NCI-H748 treated with DMSO at 0.1 percent for 48 hours (cell line): ENCODE measurements at regions not wholly inside any gene's neighbourhood (a gene's known extent, or its start where the extent isn't known, plus 50 kb on each side); places are given as distances from the start of the nearest gene placed in this dataset.

Experiments
- DNase-seq: peaks from one replicate; lab custom pipeline; 2025; lab: John Stamatoyannopoulos, UW

DNA sequence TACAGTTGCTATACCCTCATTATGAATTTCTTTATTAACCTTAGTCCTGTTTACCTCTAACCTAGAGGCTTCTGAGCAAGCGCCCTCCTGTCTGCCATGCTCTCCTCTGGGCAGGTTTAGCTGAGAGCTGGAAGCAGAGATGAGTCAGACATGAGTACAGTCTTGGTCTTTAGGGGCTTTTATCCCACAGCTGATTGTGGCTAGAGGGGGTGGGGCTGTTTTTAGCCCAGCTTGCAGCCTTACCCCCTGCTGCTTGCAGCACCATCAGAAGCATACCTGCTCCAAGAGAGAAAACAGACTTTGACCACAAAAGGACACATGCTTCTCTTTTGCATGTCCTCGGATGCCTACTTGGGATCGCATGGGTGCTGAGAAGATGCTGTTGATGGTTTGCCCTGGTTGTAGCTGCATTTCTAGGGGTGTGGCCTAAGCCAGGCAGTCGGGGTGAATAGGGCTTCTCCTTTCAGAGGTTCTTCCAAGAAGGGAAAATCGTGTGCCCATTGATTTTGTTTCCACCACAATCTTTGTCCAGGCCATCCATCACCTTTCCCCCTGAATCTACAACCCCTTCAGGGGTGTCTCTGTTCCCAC lies 115.0 kb upstream of the LGALSL start:
- DNase-seq = no peak

DNA sequence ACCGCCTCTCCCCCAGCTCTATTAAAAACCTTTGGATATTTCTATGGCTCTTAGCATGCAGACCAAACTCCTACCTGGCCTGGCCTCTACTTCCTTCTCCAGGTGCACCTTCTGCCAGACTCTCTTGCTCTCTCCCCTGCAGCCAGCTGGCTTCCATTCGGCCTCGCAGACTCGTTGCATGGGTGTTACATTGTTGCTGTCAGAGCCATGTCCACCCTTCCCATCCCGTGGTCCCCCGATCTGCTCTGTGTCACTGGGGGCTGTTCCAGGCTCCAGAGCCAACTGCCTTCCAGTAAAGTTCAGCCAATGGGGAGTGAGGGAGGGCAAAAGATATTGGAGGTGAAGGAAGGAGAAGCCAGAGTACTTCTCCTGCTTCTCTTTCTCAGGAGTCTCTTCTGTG lies 112.5 kb upstream of the LGALSL start:
- DNase-seq = no peak

DNA sequence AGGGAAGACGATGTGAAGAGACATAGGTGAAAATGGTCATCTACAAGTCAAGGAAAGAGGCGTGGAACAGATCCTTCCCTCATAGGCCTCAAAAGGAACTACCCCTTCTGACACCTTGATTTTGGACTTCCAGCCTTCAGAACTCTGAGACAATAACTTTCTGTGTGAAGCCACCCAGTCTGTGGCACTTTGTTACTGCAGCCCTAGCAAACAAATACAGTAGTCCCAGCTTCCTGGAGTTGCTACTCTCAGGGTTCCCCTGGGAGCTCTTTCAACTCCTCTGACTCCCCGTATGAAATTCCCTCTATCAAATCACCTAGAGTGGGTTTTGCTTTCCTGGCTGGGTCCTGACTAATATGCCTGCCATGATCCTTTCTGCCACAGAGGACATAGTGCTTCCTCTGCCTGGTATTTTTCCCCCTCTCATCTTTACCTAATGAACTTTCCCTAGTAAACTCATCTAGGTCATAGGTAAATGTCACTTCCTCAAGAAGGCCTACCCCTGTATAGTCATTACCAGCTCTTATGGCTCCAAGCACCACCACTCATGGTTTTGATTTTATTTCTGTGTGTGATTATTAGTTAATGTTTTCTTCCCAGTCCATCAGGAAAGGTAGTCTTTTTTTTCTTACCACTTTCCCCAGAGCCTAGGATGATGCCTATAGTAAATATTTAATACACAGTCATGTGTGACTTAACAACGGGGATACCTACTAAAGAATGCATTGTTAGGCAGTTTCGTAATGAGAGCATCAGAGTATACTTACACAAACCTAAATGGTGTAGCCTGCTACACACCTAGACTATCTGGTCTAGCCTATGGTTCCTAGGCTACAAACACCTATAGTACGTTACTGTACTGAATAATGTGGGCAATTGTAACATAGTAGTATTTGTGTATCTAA lies 111.5 kb upstream of the LGALSL start:
- no peak for DNase-seq

DNA sequence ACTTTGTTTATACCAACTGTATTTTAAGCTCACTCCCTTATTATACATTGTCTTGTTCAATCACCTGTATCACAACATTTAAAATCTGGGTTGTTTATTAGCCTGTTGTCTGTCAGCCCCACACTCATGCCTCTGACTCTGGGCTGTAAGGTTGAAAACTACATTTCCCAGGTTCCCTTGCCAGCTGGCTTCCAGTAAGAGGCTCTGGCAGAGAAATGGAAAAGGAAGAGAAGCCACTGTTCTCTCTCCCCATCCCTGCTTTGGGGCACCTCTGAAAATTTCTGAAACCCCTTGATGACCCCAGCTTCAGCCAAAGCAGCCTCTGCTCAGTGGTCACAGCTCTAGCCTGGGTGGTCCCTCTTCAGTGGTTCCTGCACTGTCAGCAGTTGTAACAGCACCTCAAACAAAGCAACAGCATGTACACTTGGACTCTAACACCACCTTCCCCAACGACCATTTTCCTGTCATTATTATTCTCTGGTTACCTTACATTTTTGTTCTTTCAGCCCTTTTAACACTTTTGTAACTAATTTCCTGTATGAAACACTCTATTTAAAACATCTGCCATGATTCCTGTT lies 108.9 kb upstream of the LGALSL start:
- no peak for DNase-seq

DNA sequence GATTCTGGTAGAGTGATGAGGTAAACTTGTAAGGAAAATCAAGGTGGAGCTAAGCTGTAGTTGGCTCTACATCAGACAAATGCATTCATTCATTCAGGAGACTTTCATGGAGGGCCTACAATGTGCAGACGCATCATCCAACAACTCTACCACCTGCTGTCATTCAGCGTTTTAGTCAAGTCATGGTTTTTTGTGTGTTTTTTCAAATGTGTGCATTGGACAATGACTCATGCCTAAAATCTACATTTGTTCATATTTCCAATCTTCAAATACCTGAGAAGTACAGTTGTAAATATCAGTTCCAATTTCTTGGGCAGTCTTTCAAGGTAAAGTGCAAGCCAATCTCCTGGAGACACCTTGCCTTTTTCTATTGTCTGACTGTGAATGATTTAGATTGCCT lies 108.0 kb upstream of the LGALSL start:
- DNase-seq = no peak

DNA sequence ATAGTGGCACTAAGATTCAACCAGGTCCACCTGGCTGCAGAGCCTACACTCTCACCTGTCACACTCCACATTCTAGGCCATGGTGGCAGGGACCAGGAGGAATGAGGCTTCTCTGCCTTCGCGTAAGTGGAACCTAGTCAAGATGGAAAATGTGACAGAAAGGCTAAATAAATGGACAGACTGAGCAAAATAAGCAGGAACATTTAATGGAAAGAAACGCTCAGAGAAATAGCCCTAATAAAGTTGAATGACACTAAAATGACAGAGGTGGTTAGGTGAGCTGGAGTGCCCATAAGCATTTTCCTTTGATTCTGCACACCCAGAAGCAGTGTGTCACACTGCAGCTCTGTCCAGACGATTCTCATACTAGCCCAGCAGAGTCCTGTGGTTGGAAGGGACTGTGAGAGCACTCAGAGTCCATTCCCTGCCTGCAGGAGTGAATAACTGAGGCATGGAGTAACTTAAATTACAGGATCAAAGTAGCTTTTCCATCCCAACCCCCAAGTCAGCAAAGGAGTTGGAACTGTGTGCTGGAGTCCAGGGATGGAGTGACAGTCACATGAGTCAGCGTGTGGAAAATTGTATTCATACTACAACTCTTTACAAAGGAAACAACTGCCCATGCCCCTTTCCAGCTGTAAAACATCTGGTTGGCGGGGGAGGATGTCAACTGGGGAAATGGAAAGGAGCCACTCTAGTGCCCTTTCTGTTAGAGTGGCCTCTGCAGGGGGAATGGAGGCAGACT lies 105.4 kb upstream of the LGALSL start:
- DNase-seq = no peak

DNA sequence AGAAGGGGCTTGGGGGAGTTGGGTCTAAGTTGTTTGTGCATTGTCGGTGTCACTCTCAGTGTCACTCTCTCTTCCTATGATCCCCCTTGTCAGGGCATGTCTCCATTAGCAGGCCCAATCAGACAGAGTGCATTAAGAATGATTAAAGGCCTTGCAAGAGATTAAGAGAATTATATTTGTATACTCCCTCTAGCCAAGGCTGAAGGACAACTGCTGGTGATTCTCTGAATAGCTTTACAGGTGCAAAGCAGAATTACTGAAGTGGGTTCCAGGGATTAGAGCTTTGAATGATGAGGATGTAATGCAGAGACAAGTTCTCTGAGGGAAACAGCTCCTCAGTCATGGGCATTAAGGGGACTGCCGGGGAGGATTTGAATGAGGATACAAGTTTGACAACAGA lies 104.8 kb upstream of the LGALSL start:
- no peak for DNase-seq

DNA sequence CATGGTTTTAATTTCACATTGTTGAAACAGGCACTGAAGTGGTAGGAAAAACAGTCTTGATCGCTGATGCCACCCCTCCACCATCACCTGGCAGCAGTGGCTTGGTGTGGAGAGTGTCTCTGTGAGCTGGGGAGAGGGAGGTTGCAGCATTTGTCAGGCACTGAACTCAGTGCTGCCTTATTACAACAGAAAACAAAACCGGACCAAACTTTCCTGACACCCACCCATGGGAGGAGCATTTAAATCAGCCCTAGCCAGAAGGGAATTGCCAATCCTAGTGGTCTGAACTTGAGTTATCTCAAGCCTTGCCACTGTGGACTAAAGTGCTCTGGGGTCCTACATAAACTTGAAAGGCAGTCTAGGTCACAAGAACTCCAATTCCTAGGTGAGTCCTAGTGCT lies 103.0 kb upstream of the LGALSL start:
- DNase-seq = no peak

DNA sequence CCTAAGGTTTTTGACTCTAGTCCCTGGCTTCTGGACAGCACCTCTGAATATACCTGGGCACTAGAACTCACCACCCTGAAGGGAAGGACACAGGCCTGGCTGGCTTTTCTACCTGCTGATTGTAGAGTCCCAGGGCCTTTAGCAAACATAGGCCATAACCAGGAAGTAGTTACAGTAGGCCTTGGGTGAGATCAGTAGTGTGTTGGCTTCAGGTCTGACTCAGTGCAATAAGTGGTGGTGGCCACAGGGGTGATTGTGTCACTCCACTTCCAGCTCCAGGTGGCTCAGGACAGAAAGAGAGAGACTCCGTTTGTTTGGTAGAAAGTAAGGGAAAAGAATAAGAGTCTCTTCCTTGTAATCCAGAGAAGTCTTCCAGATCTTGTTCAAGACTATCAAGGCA lies 101.7 kb upstream of the LGALSL start:
- DNase-seq = no peak

DNA sequence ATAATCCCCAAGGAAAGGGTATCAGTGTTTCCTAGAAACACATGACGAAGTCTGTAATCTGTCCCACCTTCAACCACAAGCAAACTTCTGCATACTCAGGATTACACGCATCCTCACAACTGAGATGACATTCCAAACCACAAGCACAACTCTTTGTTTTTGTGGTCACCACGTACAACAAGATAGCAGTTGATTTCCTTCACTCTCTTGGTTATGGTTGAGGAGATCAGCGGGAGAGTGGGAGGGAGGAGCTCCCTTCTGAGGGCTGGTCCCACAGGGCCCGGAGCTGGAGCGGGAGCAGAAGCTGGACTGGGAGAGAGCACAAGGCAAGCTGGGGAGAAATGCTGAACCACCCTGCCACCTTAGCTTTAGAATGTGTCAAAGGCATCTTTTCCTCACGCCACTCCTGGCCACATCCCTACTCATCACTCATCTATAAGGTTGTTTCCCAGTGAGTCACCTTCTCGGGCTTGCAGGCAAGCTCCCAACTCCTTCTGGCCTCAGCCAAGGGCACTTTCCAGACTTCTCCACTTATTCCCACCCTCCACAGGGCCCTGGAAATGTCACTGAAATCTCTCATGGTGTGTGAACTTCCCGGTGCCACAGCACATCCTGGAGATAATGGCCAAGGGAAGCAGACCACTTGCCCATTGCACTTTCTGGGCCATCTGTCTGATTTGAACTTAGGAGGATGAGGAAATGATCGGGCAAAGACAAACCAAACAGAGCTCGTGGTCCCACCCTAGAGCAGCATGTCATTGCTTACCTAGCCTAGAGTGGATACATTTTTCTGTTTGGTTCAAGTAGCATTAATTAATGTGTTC lies 98.9 kb upstream of the LGALSL start:
- DNase-seq = no peak

DNA sequence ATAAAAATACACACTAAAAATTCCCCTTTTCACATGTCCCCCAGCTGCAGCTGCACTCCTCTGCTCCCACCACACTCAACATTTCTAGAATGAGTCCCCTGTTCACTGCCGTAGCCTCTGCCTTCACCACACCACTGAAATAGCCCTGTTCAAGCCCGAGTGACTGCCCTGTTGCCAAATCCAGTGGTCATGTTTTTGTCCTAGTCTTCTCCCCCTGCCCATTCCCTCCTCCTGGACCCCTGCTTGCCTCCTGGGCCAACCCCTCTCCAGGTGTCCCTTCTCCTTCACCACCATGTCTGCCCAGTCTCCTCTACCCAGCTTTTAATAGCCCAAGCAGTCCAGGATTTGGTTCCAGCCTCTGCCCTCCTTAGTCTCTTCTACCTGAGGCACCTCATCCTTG lies 97.1 kb upstream of the LGALSL start:
- no peak for DNase-seq

DNA sequence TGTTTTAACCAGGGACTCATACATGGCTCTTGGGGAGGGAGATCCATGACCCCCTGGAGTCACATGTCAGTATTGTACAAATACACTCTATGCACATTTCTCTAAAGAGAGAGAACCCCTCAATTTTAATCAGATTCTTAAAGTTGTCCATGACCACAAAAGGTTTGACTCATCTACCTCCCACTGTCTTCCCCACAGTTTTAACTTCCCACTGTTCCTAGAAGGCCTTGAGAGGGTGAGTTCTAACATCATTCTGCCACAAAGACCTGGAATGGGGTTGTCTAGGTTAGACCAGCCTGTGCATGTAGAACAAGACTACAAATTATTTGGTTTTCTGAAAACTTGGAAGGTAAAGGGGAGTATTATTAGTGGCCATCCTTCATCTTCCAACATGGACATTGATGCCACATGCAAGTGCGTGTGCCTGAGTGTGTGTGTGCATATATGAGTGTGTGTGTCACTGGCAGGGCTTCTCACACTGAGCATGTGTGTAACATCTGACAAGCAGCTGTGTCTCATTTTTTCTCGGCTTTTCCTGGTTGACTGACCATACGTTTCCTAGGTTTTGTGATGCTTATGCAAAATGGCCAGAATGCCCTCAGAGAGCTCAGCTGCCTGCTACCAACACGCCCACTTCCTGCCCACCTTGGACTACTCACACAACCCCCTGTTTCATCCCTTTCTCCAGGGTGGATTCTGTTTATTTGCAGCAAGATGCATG lies 94.6 kb upstream of the LGALSL start:
- DNase-seq = no peak

DNA sequence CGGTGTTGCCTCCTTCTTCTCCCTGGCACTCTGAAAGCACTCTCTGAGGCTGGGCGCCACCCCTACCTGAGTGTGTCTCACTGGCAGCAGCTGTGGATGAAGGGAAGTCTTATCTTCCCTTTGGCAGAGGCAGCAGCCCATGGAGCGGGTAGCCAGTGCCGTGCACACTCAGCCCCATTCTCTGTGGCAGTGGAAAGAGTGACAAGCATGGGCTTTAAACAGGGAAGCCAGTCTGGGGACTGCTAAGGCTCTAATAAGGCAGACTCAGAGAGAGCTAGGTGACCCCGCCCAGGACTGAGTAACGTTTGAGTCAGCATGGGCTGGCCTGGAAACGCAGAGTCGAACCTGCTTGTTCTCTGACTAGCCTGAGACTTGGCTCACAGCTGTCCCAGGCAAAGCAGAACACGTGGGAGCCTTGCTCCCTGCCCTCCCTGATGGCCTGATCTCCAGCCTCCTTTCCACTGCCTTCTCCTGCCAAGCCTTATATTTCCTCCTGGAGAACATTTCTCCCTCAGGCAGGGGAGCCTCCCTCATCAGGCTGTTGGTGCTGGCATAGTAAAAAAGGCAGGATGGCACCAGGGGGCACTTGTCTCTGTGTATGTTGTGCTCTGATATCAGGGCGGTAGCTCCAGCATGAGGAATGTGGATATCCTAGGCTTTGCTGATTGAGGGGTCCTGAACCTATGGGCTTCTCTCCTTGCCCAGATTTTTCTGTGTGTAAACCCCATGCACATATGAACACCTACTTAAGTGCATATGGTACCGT lies 93.9 kb upstream of the LGALSL start:
- no peak for DNase-seq

DNA sequence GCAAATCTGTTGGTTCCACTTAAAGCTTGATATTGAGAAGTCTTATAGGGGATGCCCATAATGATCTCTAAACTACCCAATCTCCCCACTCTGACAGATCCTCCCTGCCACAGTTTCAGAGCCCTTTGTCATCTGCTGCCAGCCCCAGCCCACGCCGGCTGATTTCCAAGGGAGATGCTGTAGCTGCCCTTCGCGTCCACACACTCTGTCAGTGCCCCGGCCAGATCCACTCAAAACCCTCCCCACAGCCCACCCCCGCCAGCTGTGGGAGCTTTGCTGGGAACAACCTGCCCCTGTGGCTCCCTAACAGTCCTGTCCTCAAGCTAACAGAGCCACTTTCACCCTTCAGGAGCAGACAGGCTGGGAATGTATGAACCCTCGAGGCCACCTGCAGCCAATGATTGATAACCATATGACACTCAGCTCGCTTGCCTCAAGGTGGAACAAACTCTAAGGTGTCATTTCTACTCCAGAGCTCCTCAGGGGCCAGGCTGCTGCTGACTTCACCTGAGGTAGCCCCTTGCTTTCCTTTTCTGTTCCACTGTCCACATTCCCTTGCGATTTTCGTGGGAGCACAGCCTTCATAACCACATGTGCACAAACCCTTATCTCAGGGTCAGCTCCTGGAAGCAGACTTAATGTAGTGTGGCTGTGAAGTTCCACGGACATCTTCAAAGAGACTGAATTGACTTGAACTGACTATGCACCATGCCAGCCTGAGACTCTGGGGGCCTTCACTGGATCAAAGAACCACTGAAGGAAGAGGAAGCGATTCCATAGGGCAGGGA lies 92.6 kb upstream of the LGALSL start:
- no peak for DNase-seq

DNA sequence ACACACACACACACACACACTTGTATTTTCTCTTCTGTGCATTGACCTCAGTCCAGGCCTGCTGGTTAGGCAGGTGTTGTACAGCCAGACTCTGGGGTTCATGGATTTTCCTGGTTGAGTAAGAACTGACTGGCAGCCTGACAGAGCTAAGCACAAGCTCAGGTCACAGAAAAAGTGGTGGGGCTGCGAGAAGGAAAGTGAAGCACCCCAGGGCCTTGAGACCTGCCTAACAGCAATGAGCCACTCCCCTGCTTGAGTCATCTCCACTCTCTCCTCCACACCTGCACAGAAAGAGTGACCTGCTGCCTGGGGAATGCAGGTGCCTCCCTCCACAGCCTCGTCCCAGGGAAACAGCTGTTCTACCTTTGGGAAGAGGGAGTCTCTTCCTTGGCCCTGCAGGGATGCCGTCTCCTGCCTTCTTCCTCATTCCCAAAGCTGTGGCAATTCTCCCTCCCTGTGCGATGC lies 91.4 kb upstream of the LGALSL start:
- no peak for DNase-seq

DNA sequence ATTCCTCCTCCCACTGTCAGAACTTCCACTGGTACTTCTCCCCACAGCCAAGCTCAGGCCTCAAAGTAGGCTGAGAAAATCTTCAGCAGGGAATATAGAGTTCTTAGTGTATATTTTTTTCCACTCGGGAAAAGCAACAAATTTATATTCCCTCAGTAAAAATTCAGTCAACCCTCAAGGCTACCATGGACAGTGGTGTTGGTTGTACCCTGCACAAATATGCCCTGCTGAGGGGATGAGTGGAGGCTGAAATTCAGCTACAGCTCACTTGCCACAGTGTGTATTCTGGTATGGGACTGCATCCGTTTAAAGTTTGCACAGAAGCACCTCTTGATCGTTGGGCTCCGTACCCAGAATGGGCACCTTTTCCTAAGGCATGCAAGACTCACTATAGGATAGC lies 90.8 kb upstream of the LGALSL start:
- no peak for DNase-seq

DNA sequence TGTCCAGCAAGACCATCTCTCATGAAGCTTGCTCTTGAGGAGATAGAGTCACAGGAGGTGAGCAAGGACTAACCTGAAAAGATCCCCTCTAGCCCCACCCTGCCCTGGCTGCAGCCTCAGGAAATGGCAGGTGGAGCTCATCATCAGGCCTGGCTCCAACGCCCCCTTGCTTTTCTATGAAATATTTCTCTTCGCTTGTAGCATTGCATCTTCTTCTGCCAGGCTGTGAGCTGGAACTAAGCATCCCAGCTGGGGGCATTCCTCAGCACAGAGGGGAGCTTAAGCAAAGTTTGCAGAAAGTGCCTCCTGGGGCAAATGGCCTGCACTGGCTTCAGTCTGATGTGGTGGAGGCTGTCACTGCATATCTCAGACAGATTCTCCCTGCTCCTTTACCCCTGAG lies 90.1 kb upstream of the LGALSL start:
- no peak for DNase-seq

DNA sequence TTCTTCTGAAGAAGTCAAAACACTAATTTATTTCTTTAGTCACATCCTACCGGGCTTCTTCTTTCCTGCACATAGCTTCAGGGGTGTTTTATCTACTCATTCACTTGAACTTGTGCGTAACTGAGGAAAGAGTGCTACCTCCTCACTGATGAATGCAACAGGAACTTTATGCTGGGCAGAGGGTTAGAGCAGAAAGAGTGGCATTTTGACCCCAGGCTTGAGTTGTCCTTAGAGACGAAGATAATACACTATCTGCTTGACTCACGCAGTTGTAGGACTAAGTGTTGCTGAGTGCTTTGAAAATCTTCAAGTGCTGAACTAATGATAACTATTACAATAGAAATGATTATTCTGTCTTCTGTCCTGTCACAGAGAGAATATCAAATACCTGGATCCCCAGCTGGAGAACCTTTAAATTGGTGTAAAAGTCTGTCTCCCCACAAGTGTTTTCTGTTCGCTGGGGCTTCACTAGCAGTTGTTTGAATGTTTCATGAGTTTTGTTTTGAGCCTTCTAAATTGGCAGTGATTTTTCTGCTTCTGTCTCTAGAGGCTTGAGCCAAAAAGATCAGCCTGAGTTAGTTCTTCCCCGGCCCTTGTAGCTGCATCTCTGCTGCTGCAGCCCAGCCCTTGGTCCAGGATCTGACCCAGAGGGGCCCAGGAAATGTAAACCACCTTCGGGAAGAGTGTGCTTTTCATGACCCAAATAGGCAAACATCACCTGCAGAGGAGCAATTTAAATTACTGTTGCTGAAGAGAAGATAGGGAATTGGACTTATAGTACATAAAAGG lies 86.3 kb upstream of the LGALSL start:
- no peak for DNase-seq

DNA sequence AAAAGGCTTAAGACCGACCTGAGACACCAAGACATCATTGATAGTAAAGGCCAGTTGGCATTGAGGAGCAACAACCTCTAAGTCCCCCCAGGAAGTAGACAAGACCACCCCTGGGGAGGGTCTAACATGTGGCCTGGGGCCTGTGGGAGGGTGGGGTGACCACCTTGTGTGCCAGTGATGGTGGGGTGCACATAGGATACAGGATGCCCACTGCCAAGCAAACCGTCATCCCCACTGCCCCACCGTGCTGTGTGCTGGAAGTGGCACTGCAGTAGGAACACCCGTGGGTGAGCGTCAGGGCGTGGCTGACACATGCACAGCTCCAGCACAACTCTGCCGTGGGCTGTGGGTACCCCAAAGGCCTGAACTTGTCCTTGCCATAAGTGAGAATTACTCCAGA lies 84.3 kb upstream of the LGALSL start:
- no peak for DNase-seq
